ENCODE measurements at regions not wholly inside any gene's neighbourhood (a gene's known extent, or its start where the extent isn't known, plus 50 kb on each side); places are given as distances from the start of the nearest gene placed in this dataset.

DNA sequence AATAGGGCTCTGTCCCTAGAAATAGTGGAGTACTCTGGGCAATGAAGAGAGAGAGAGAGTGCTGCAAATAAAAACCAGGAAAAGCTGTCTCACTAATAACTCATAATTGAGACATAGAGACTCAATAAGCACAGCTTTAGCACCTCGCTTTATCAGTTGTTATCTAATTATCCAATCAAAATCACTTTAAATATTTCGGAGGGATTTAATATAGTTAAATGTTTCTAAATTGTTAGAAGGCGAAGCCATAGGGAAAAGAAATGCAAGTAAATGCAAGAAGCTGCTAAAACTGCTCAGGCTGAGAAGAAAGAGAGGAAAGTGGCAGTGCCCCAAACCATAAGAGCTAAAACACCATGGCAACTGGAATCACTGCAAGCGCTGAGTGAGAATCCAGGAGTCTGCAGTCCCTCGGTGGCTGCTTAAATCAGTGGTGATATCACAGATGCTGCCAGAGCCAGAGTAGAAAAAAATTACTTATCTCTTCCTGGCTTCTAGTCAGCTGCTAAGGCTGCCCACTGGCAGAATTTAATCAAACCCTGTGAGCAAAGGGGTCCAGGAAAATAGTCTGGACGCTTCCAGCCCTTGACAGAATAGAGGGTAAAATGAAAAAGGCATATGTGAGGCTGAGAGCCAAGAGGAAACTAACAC, 150.4 kb upstream of the CHRM2 start:
- CTCF ChIA-PET = no interaction called here
- DNase-seq (ENCODE audit: extremely low spot score) = no peak
- no peak for TF ChIP-seq SP1 (IDR thresholded peaks at IDR 0.05)
- no peak for TF ChIP-seq ELF4 (IDR thresholded peaks at IDR 0.05)
- no peak for TF ChIP-seq ZNF384 (IDR thresholded peaks at IDR 0.05)
- no peak for TF ChIP-seq FOXA1 (IDR thresholded peaks at IDR 0.05)
- no peak for TF ChIP-seq ARNT (IDR thresholded peaks at IDR 0.05)
- TF ChIP-seq BHLHE40 (IDR thresholded peaks at IDR 0.05; ENCODE audit: borderline replicate concordance) = no peak
- POLR2A ChIA-PET = no interaction called here

DNA sequence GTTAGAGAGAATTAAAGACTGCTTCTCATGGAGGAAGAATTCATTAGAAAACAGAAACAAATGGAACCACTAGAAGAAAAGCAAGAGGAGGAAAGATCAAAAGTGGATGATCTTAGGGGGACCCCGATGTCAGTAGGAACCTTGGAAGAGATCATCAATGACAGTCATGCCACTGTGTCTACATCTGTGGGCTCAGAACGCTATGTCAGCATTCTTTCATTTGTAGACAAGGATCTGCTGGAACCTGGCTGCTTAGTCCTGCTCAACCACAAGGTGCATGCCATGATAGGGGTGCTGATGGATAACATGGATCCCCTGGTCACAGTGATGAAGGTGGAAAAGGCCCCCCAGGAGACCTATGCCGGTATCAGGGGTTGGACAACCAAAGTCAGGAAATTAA, 154.4 kb upstream of the CHRM2 start:
- POLR2A ChIA-PET = no interaction called here
- CTCF ChIA-PET = no interaction called here
- TF ChIP-seq ELF4 (IDR thresholded peaks at IDR 0.05) = no peak
- TF ChIP-seq, protein P1, sequence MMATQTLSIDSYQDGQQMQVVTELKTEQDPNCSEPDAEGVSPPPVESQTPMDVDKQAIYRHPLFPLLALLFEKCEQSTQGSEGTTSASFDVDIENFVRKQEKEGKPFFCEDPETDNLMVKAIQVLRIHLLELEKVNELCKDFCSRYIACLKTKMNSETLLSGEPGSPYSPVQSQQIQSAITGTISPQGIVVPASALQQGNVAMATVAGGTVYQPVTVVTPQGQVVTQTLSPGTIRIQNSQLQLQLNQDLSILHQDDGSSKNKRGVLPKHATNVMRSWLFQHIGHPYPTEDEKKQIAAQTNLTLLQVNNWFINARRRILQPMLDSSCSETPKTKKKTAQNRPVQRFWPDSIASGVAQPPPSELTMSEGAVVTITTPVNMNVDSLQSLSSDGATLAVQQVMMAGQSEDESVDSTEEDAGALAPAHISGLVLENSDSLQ (IDR thresholded peaks at IDR 0.05) = no peak
- no peak for TF ChIP-seq TARDBP (IDR thresholded peaks at IDR 0.05)
- TF ChIP-seq BHLHE40 (IDR thresholded peaks at IDR 0.05; ENCODE audit: borderline replicate concordance) = no peak
- no peak for TF ChIP-seq CTBP1 (IDR thresholded peaks at IDR 0.05; ENCODE audit: borderline replicate concordance)
- TF ChIP-seq ARNT (IDR thresholded peaks at IDR 0.05) = no peak
- no peak for TF ChIP-seq FOXA1 (IDR thresholded peaks at IDR 0.05)
- no peak for TF ChIP-seq ZNF384 (IDR thresholded peaks at IDR 0.05)
- TF ChIP-seq L3MBTL2 (conservative IDR thresholded peaks at IDR 0.05) = no peak
- no peak for TF ChIP-seq FOXM1 (IDR thresholded peaks at IDR 0.05; ENCODE audit: borderline replicate concordance)
- TF ChIP-seq NFRKB (IDR thresholded peaks at IDR 0.05) = no peak
- no peak for TF ChIP-seq HDGF (IDR thresholded peaks at IDR 0.05; ENCODE audit: borderline replicate concordance)
- no peak for TF ChIP-seq FOXK2 (IDR thresholded peaks at IDR 0.05)
- TF ChIP-seq SP1 (IDR thresholded peaks at IDR 0.05) = no peak
- no peak for TF ChIP-seq LEF1 (IDR thresholded peaks at IDR 0.05; ENCODE audit: borderline replicate concordance)
- no peak for TF ChIP-seq SUZ12 (IDR thresholded peaks at IDR 0.05)
- no peak for DNase-seq (ENCODE audit: extremely low spot score)

DNA sequence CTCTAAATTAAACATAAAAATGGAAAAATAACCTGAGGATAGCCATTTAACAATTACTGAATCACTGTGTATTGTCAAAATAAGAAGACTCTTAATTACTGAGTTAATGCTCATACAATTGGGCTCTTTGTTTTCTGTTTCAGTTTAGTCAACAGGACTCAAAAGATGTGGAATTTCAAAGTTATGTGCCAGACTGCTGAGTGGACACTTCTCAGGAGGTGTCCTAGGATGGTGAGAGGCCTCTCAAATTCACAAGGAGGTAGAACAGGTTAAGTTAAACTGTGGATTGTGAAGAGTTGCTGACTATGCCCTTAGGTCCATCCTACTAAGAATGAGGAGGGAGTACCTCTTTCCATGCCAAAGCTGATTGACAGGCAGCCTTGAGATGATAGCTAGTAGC, 157.7 kb upstream of the CHRM2 start:
- POLR2A ChIA-PET = no interaction called here
- TF ChIP-seq, protein P1 (IDR thresholded peaks at IDR 0.05) = no peak
- TF ChIP-seq BHLHE40 (IDR thresholded peaks at IDR 0.05; ENCODE audit: borderline replicate concordance) = no peak
- no peak for TF ChIP-seq FOXA1 (IDR thresholded peaks at IDR 0.05)
- CTCF ChIA-PET = no interaction called here
- no peak for DNase-seq (ENCODE audit: extremely low spot score)

DNA sequence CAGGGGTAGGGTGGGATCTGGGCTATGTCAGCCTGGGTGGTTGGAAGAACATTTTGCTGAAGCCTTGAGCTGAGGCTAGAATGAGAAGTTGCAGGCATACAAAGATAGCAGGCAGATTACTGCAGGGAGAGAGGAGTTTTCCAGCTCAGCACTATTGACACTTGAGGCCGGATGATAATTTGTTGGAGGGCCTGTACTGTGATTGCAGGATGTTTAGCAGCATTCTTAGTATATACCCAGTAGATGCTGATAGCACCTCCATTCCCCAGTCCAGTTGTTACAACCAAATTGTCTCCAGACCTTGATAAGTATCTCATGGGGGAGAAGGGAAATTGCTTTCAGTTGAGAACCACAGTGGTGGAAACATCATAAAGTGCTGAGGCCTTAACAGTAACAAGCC, 158.6 kb upstream of the CHRM2 start:
- DNase-seq (ENCODE audit: extremely low spot score) = no peak
- CTCF ChIA-PET = no interaction called here
- TF ChIP-seq ELF4 (IDR thresholded peaks at IDR 0.05) (no peak), L3MBTL2 (conservative IDR thresholded peaks at IDR 0.05) (no peak), FOXM1 (IDR thresholded peaks at IDR 0.05; ENCODE audit: borderline replicate concordance) (no peak), CTBP1 (IDR thresholded peaks at IDR 0.05; ENCODE audit: borderline replicate concordance) (no peak), NFRKB (IDR thresholded peaks at IDR 0.05) (no peak), TARDBP (IDR thresholded peaks at IDR 0.05) (no peak), SUZ12 (IDR thresholded peaks at IDR 0.05) (no peak), FOXK2 (IDR thresholded peaks at IDR 0.05) (no peak), BHLHE40 (IDR thresholded peaks at IDR 0.05; ENCODE audit: borderline replicate concordance) (no peak), ZNF384 (IDR thresholded peaks at IDR 0.05) (no peak), ARNT (IDR thresholded peaks at IDR 0.05) (no peak), HDGF (IDR thresholded peaks at IDR 0.05; ENCODE audit: borderline replicate concordance) (no peak), FOXA1 (IDR thresholded peaks at IDR 0.05) (no peak), LEF1 (IDR thresholded peaks at IDR 0.05; ENCODE audit: borderline replicate concordance) (no peak), SP1 (IDR thresholded peaks at IDR 0.05) (no peak)
- TF ChIP-seq, protein P1 (IDR thresholded peaks at IDR 0.05) = no peak
- POLR2A ChIA-PET = no interaction called here

DNA sequence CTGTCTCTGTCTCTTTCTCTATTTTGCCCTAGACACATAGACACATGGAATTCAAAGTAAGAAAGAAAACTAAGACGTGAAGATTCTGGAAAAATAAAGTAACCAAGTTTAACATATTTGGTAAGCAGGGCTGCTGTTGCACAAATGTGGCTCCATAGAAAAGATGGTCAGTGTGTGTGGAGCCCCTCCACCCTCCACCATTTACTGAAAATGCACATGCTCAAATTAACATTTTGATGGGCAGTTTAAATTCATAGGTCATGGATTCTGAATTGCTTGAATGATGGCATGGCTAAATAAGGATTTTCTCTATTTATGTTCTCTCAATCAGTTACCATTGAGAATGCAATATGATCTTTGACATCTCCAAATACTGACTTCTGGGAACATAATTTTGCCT, 165.5 kb upstream of the CHRM2 start:
- POLR2A ChIA-PET = no interaction called here
- no peak for DNase-seq (ENCODE audit: extremely low spot score)
- no peak for TF ChIP-seq CTBP1 (IDR thresholded peaks at IDR 0.05; ENCODE audit: borderline replicate concordance)
- TF ChIP-seq L3MBTL2 (conservative IDR thresholded peaks at IDR 0.05) = no peak
- no peak for TF ChIP-seq NFRKB (IDR thresholded peaks at IDR 0.05)
- no peak for TF ChIP-seq ARNT (IDR thresholded peaks at IDR 0.05)
- TF ChIP-seq ELF4 (IDR thresholded peaks at IDR 0.05) = no peak
- no peak for TF ChIP-seq FOXA1 (IDR thresholded peaks at IDR 0.05)
- CTCF ChIA-PET = no interaction called here

DNA sequence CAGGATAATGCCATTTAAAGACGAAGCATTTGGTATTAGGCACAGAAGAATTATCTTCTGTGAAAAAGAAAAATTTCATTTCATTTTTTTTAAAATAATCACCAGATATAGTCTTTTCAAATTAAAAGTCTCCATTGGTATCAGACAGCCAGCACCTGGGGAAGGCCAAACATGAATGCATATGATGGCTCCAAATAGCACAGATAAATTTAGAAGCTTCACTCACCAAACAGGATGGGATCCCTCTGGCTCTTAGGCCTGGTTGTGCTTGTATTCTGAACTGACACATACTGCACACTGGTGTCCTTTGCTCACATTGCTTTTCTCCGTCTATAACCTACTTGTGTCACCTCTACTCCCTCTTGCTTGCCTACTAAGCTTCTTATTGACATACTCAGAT, 169.5 kb upstream of the CHRM2 start:
- POLR2A ChIA-PET = no interaction called here
- no peak for DNase-seq (ENCODE audit: extremely low spot score)
- no peak for TF ChIP-seq TARDBP (IDR thresholded peaks at IDR 0.05)
- no peak for TF ChIP-seq CTBP1 (IDR thresholded peaks at IDR 0.05; ENCODE audit: borderline replicate concordance)
- TF ChIP-seq ZNF384 (IDR thresholded peaks at IDR 0.05) = no peak
- TF ChIP-seq LEF1 (IDR thresholded peaks at IDR 0.05; ENCODE audit: borderline replicate concordance) = no peak
- TF ChIP-seq ELF4 (IDR thresholded peaks at IDR 0.05) = no peak
- no peak for TF ChIP-seq L3MBTL2 (conservative IDR thresholded peaks at IDR 0.05)
- no peak for TF ChIP-seq SUZ12 (IDR thresholded peaks at IDR 0.05)
- TF ChIP-seq BHLHE40 (IDR thresholded peaks at IDR 0.05; ENCODE audit: borderline replicate concordance) = no peak
- no peak for TF ChIP-seq ARNT (IDR thresholded peaks at IDR 0.05)
- no peak for TF ChIP-seq HDGF (IDR thresholded peaks at IDR 0.05; ENCODE audit: borderline replicate concordance)
- TF ChIP-seq SP1 (IDR thresholded peaks at IDR 0.05) = no peak
- TF ChIP-seq FOXM1 (IDR thresholded peaks at IDR 0.05; ENCODE audit: borderline replicate concordance) = no peak
- TF ChIP-seq FOXK2 (IDR thresholded peaks at IDR 0.05) = no peak
- TF ChIP-seq, protein P1 (IDR thresholded peaks at IDR 0.05) = no peak
- TF ChIP-seq FOXA1 (IDR thresholded peaks at IDR 0.05) = no peak
- no peak for TF ChIP-seq NFRKB (IDR thresholded peaks at IDR 0.05)
- CTCF ChIA-PET = no interaction called here

All from HEK293T (cell line).